Pons (tissue), 1 donor: ENCODE measurements at regions not wholly inside any gene's neighbourhood (a gene's known extent, or its start where the extent isn't known, plus 50 kb on each side); places are given as distances from the start of the nearest gene placed in this dataset.
A peak's percentile ranks its signal among the peaks of the same experiment; 100 is the strongest.
"Not testable (repeated sequence)": the region's sequence is repeated elsewhere in the genome, so short reads cannot be mapped to it uniquely, and the experiment has no call there.

Experiments used
- DNase-seq: peaks from one replicate; pipeline ENCODE4 v3.0.0-alpha.2; 2016; ENCODE audit warnings: low spot score

DNA sequence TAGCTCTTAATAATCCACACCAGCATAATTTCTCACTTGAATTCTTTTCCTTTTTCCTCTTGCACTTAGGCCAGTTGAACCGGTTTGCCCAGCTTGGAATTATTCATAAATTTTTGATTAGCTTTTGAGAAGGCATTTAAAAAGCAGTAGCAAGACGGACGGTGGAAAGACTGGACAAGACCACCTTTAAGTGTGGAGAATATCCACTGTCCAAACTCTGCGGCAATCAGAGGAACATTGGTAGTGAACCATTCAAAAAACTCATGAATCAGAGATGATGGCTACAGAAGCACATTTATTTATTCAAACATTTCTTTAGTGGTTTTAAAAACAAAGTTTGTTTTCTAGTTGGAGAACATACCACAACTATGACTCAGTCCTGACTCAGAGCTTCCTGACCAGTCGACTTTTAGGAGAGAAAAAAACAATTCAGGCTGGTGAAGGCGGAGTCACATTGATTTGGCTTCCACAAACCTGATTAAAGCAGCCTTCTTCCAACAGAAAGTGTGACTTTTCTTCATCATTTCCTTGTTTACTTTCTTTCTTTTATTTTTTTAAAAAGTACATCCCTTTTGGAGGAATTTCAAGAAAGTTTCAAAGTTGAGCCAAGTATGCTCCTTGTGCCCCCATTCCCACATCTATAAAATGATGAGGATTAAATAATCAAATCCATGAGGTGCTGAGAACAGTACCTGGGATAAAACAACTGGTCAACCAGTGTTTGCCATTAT lies 128.8 kb downstream of the ADSS2 start:
- DNase-seq: peak; percentile 25

DNA sequence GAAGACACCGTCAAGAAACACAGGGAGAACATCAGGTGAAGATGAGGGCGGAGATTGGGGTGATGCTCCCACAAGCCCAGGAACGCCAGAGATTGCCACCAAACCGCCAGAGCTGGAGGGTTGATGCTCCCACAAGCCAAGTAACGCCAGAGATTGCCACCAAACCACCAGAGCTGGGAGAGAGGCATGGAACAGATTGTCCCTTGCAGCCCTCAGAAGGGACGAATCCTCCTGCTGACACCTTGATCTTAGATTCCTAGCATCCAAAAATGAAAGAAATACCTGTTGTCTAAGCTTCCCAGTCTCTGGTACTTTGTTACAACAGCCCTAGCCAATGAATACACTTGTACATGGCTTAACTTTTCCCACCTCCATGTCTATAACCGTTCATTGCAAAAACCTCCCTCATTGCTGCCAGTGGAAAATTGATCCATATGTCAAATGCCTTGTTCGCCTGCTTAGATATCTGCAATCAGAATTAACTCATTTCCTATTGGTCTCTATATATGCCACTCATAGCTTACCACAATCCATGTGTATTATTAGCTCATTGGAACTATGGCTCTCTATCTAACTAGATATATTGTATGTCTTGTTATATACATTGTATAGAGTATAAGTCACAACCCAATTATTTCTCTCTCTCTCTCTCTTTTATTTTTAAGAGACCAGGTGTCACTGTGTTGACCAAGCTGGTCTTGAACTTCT lies 127.4 kb downstream of the ADSS2 start:
- no peak for DNase-seq

DNA sequence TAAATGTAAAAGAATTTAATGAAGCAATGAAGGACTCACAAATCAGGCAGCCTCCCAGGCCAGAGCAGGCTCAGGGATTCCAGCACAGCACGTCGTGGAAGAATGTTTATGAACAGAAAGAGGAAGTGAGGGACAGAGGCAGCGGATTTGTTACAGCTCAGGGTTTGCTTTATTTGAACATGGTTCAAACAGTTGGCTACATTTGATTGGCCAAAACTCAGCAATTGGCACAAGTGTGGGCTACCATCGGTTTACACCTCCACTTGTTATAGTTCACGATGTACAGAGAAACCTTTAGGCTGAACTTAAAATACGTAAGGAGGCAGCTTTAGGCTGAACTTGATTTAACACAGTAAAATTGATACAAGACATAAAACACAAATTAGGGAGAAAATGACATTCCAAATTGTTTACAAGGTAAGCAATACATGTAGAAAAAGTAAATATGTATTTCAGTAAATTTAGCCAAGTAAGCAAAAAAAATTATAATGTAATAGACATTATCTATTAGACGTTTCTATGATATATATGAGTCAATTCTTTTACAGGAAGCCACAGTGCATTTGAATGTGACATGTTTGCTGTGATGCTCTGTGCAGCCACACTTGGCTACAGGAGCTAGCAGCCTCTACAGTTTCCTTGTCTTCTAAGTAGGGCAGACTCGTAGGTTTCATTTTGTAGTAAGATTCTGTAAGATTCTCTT lies 126.5 kb downstream of the ADSS2 start:
- DNase-seq: peak; percentile 48

DNA sequence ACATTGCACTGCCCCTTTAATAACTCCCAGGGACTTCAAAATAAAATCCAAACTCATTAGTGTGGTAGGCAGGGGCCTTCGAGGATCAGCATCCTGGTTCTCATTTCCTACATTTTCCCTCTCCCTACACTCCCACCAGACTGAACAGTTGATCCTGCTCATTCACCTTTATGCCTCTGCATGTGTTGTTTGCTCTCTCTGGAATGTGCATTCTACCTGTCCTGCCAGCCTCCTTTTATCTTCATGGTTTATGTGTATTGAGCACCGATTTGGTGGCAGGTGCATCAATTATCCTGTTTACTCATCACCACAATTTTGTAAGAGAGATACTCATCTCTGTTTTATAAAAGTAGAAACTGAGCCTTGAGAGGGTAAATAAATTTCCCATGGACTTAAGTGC lies 125.0 kb downstream of the ADSS2 start:
- DNase-seq: no peak

DNA sequence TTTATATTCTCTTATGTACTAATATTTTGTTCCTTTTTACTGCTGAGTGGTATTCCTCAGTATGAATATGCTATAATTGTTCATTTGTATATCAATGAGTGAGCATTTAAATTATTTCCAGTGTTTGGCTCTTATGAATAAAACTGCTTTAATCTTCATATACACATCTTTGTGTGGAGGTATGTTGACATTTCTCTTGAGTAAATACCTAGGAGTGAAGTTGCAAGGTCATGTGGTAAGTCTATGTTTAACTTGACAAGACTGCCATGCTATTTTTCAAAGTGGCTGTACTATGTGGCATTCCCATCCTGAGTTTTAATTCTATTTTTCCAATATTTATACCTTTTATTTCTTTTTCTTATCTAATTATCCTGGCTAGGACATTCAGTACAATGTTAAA lies 124.2 kb downstream of the ADSS2 start:
- no peak for DNase-seq

DNA sequence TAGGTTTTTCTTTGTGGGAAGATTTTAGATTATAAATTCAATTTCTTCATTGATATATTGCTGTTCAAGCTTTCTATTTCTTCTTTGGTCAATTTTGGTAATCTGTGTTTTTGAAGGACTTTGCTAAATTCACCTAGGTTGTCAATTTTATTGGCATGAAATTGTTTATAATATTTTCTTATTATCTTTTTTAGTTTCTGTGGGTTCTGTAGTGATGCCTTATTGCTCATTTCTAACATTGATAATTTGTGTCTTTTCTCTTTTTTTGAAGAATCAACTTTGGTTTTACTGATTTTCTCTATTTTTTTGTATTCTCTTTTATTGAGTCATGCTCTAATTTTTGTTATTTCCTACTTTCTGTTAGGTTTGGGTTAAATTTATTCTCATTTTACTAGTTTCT lies 123.2 kb downstream of the ADSS2 start:
- DNase-seq: no peak

DNA sequence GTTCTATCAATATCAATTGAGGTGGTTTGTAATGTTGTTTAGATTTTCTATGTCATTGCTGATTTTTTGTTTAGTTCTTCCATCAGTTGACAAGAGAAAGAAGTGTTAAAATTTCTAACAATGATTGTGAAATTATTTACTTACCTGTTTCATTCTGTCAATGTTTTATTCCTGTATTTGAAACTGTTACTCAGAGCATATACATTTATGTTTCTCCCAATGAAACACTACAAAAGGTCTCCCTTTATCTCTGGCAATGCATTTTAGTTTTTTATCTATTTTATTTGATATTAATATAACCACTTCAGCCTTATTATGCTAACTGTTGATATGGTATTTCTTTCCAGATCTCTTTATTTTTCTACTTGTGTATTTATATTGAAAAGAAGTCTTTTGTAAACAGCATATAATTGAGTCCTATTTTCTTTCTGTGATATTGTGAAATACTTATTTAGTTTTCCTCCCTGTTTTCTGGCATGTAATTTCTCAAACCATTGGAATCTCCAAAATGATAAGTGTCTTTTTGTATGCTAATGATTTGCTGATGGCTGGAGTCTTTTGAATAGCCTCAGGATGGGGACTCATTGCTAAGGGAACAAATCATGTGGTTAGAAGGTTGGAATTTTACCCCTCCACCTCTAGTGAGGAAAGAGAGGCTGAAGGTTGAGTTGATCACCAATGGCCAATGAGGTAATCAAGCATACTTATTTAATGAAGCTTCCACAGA lies 122.0 kb downstream of the ADSS2 start:
- no peak for DNase-seq

DNA sequence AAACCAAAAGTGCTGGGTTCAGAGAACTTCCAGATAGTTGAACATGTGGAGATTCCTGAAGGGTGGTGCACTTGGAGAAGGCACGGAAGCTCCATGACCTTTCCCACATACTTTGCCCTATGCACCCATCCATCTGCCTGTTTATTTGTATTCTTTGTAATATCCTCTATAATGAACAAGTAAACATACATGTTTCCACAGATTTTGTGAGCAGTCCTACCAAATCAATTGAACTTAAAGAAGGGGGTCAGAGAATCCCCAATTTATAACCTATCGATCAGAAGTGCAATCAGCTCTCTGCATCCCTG lies 121.4 kb downstream of the ADSS2 start:
- no peak for DNase-seq

DNA sequence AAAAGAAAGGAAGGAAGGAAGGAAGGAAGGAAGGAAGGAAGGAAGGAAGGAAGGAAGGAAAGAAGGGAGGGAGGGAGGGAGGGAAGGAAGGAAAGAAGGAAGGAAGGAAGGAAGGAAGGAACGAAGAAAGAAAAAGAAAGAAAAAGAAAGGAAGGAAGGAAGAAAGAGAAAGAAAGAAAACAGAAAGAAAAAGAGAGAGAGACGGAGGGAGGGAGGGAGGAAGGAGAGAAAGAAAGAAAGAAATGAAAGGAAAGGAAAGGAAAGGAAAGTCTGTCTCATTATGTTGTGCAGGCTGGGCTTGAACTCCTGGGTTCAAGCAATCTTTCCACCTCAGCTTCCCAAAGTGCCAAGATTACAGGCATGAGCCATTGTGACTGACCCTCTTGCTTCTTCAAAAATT lies 118.9 kb downstream of the ADSS2 start:
- DNase-seq: not testable (repeated sequence)

DNA sequence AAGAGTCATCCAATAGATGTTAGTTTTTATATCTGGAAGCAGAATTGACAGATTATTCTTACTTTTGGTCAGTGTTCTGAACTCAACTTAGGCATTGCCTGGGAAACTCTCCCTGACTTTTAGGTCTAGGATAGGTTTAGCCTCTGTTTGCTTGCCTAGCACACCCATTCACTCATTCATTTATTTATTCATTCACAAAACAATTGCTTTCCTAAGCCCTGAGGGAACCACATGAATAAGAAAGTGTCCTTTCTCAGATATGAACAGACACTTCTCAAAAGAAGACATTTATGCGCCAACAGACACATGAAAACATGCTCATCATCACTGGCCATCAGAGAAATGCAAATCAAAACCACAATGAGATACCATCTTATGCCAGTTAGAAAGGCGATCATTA lies 117.4 kb downstream of the ADSS2 start:
- not testable (repeated sequence) for DNase-seq

DNA sequence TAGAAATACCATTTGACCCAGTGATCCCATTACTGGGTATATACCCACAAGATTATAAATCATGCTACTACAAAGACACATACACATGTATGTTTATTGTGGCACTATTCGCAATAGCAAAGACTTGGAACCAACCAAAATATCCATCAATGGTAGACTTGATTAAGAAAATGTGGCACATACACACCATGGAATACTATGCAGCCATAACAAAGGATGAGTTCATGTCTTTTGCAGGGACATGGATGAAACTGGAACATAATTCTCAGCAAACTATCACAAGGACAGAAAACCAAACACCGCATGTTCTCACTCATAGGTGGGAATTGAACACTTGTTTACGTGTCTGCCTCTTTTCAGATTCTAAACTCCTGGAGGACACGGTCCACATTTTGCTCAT lies 116.9 kb downstream of the ADSS2 start:
- not testable (repeated sequence) for DNase-seq

DNA sequence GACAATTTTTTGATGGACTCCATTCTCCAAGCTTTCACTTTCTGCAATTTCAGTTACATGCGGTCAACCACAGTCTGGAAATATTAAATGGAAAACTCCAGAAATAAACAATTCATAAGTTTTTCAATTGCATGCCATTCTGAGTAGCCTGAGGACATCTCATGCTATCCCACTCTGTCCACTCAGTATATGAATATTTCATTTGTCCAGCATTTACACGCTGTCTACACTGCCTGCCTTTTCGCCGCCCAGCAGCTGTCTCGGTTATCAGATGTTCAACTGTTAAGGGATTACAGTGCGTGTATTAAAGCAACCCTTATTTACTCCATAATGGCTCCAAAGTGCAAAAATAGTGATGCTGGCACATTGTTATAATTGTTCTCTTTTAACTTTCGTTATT lies 116.3 kb downstream of the ADSS2 start:
- no peak for DNase-seq

DNA sequence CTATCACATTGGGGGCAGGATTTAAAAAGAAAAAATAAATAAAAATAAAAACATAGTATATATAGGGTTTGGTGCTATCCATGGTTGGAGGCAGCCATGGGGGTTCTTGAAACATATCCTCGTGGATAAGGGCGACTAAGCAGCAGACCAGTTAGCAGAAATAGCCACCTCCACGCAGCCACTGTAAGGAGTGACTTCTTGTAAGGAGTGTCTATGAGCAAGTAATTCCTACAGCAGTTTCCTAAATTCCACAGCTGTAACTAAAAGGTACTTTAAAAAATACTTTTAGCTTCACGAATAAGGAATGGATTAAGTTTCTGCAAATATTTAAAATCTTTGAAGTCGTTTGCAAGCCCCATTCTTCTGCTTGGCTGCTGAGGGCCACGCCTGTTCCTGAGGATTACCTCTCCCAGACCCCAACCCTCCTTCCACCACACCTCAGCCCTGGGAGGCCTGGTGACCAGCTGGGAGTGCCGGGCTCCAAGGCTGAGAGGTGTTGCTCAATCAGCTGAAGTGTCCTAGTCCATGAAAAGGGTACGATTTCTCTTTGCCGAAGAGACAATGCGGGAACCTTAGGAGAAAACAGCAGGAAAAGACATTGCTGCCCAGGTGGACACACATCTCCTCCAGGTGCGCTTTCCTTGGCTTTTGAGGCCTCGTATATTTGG lies 115.3 kb downstream of the ADSS2 start:
- no peak for DNase-seq

DNA sequence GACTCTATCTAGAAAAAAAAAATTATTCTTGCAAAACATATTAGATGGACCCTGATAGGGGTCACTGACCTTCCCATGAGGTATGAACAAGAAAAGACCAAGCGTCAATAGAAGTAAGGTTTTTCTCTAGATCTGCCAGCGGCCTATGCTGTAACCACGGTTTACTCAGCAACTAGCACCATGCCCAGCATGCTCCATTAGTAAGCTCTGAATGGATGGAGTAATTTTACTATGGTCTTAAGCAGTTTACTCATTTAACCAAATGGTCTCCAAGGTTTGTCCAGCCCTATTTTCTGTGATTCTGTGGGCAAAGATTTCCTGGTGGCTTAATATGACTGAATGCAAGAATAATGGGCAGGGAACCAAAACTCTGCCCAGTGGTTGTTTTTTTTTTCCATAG lies 113.9 kb downstream of the ADSS2 start:
- DNase-seq: no peak

DNA sequence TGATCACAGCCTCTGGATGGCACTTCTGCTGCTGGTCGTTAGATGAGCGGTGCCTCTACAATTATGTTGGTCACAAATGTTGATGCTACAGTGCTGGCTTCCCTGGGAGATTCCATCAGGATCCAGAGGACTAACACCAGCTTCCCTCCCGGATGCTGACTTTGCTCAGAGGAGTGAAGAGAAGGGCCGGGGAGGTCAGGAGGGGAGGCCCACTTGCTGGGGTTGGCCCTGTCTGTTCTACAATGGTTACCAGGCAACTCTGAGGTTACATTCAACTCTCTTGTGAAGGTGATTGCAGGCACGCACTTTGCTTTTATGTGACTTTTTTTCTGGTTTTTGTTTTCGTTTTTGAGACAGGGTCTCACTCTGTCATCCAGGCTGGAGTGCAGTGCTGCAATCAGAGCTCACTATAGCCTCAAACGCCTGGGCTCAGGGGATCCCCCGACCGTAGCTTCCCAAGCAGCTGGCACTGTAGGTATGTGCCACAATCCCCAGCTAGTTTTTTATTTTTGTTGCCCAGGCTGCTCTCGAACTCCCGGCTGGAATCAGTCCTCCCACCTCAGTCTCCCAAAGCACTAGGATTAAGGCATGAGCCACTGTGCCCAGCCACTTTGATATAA lies 112.5 kb downstream of the ADSS2 start:
- DNase-seq: no peak

DNA sequence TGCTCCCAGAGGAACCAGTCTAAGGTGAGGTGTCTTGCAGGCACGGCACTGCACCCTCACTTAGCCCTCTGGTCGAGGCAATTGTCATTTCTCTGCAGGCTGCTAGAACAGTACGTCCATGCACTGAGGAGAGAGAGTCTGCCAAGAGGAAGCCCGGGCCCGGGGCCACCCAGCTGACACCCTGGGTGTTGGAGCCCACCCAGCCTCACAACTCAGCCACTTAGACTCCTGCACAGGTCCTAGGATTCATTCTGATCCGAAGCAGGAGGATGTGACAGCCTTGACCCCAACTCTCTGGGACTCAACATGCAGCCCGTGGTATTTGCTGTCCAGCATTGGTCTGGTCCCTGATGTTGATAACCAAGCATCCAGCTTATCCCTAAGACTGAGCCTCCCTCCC lies 111.9 kb downstream of the ADSS2 start:
- DNase-seq: no peak

DNA sequence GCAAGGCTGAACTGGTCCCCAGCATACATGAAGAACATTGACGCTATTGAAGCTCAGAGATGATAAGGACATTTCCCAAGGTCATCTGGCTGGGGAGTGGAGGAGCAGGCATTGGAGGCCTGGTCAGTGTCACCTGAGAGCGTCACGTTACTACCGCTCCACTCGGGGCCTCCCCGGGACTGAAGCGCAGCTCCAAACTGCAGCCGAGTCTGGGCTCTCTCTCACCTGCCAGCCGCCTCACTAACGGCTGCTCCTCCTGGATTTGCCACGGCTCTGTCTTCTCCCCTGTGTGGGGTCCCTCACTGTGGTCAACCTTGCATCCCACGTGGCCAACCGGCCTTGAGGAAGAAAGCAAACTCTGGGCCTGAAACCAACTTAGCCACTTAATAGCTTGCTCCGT lies 111.3 kb downstream of the ADSS2 start:
- no peak for DNase-seq

DNA sequence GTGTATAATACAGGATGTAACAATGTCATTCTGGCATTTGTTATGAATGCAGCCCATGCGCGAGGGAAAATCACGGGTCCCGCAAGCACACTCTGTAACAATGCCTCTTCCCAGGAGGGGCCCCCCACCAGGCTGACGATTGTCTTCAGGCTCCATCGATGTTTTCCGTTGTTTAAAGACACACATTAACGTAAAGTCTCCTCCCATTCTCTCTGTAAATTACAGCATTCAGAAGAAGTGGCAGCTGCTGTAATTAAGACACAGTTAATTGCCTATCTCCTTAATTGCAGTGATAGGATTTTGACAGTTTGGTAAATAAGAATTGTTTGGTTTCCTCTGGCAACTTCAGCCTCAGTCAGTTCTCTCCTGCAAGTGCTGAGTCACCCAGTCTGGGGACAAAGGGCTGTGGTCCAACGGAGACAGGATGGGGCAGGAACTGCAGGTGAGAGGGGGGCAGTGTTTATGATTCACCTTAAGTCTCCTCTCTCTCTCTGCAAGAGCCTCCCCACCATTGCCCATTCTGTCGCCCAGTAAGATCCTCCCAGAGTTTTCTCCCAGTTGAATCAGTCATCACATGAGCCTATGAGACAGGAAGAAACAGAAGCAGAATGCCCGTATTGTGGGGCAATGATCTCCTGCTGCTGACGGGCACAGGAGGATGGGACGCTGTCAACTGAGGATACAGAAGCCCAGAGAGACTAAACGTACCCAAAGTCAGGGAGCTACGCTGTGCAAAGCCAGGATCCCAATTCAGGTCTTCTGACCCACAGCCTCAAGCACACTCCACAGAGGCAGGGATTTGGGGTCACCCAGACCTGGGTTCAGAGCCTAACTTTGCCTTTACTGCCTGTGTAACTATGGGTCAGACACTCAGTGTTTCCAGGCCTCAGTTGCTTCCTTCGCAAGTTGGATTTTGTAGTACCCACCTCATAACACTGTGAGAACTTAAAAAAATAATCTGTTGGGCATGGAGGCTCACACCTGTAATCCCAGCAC lies 110.0 kb downstream of the ADSS2 start:
- peak; percentile 70 for DNase-seq

DNA sequence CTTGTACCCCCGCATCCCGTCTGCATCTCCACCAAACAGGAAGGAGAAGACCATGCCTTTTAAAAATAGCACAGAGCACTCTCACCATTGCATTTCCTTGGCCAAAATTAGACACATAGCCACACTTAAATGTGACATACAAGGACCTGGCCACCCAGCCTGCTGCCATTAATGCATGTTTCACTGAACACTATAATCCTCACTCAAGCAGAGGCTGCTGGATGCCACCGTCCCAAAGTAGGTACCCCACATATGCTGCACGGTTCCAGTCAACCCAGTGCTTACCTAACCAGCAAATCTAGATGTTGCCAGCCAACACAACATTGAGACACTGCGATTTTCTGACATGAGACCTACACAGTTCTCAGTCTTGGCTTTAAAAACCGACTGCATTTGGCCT lies 107.7 kb downstream of the ADSS2 start:
- no peak for DNase-seq

DNA sequence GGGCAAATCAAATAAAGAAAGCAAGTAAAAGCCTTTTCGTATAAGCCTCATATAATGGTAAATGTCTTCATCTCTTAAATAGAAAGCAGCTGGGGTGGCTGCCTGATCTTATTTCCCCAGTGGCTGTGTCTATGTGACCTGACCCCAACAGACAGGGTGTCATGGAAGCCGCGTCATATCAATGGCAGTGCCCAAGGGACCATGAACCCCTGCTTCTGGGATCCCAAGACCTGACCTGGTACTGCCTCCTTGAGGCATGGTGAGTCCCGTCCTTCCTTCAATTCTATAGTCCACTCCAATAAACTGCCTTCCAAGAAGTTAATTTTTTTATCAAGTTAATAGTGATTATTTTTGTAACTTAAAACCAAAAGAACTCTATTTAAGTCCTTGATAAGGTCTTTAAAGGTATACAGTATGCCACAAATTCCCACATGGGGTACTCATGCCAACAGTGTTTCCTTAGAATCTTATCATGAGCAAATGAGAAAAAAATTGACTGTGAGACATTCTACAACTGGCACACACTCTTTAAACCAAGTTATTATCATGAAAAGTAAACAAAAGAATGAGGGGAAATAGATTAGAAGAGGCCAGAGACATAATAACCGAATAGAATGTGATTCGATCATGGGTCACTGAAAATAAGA lies 104.6 kb downstream of the ADSS2 start:
- DNase-seq: no peak
